ENCODE measurements at regions not wholly inside any gene's neighbourhood (a gene's known extent, or its start where the extent isn't known, plus 50 kb on each side); places are given as distances from the start of the nearest gene placed in this dataset.

- no peak for TF ChIP-seq CTCF (IDR thresholded peaks at IDR 0.05; ENCODE audit: control extremely low read depth, extremely low read depth, low read depth, missing control alignments)
- DNase-seq (ENCODE audit: extremely low spot score), result no peak
- ChIA-PET POLR2A (no interaction called here), CTCF (interaction anchor here (0.9 to 1.7 kb wide), 4 partner anchors 8 to 35 kb away, joined by 3 to 4 read pairs (median 4); no protein-coding TSS in a partner anchor)
These were observed 52.9 kb upstream of the SSBP2 start for GRCh38 chr5:81803812-81804211.

GRCh38 chr5:81802625-81803024, 51.7 kb upstream of the SSBP2 start:
- TF ChIP-seq CTCF (IDR thresholded peaks at IDR 0.05; ENCODE audit: control extremely low read depth, extremely low read depth, low read depth, missing control alignments), result no peak
- ChIA-PET CTCF (no interaction called here), POLR2A (no interaction called here)
- DNase-seq (ENCODE audit: extremely low spot score), result no peak

- no peak for DNase-seq (ENCODE audit: extremely low spot score)
- no peak for TF ChIP-seq CTCF (IDR thresholded peaks at IDR 0.05; ENCODE audit: control extremely low read depth, extremely low read depth, low read depth, missing control alignments)
- ChIA-PET POLR2A (no interaction called here), CTCF (no interaction called here)
These were observed 51.1 kb upstream of the SSBP2 start for GRCh38 chr5:81802020-81802419.

- DNase-seq (ENCODE audit: extremely low spot score), result no peak
- ChIA-PET CTCF (interaction anchor here (0.8 kb wide), 1 partner anchor 13 kb away, joined by 3 read pairs; no protein-coding TSS in a partner anchor), POLR2A (no interaction called here)
- TF ChIP-seq CTCF (IDR thresholded peaks at IDR 0.05; ENCODE audit: control extremely low read depth, extremely low read depth, low read depth, missing control alignments), result no peak
These were observed 49.9 kb upstream of the SSBP2 start for GRCh38 chr5:81800797-81801196.

Data from GM10248 (cell line).